NCI-H526 (cell line): ENCODE measurements at regions not wholly inside any gene's neighbourhood (a gene's known extent, or its start where the extent isn't known, plus 50 kb on each side); places are given as distances from the start of the nearest gene placed in this dataset.

Experiments used
- DNase-seq, 2 experiments: peaks; one replicate each; lab custom pipeline; 2025; lab: John Stamatoyannopoulos, UW

- DNase-seq = no peak
Measured at GRCh38 chr2:153196378-153197058, 282.0 kb downstream of the RPRM start.

- no peak for DNase-seq
Measured at GRCh38 chr2:153195342-153195741, 283.2 kb downstream of the RPRM start.

GRCh38 chr2:153189091-153189888 is 289.3 kb downstream of the RPRM start:
- DNase-seq = no peak

DNA sequence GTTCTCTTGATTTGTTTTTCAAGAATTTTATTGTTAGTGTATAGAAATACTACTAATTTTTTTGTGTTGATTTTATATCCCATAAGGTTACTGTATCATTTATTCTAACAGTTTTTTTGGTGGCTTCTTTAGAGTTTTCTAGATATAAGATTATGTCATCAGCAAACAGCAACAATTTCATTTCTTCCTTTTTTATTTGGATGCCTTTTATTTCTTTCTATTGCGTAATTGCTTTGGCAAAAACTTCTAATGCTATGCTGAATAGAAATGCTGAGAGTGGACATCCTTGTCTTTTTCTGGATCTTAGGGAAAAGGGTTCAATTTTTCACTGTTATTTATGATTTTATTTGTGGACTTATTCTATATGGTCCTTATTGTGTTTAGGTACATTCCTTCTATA is 298.8 kb downstream of the RPRM start:
- no peak for DNase-seq

- DNase-seq = no peak
Measured at GRCh38 chr2:153169609-153170008, 309.0 kb downstream of the RPRM start.

- DNase-seq = no peak
Measured at GRCh38 chr2:153165021-153165420, 313.5 kb downstream of the RPRM start.

GRCh38 chr2:153163055-153163454 is 315.5 kb downstream of the RPRM start:
- DNase-seq = peak; percentile 27 to 74

GRCh38 chr2:153156743-153157142 is 321.8 kb downstream of the RPRM start:
- DNase-seq = no peak

GRCh38 chr2:153152036-153152435 is 326.5 kb downstream of the RPRM start:
- no peak for DNase-seq

- DNase-seq = no peak
Measured at GRCh38 chr2:153145470-153145978, 333.0 kb downstream of the RPRM start.

DNA sequence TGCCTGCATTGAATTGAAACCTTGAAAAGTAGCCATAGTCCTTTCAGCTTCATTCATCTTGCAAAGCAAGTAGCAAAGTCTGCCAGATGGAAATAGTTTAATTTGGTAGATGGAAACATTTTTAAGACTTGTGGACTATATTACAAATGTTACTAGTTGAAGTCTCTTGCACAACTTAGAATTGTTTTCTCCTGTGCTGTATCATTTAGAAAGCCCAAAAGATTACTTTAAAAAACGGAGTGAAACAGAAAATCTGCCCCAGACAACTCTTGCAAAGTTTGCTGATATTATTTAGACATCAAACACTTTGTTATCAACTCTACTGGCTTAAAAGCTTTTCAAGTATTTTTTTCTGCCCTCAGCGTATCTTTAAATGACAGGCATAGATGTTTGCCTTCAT is 335.0 kb downstream of the RPRM start:
- DNase-seq = no peak

DNA sequence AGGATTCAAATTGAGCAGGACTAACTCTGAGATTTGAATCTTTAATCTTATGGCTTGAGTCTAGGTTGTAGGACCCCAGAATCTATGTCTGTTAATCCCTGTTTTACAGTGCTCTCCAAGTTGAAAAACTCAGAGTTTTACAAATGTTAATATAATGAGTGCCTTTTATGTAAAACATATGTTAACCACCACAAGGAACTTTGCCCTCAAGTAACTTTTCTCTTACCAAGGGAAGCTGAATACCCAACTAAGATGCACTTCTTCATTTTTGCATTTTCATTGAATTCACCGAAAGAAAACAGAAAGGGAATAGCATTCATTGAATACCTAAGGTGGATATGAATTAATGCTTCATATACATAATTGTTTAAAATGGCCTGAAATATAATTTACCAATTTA is 338.1 kb downstream of the RPRM start:
- no peak for DNase-seq

GRCh38 chr2:153138651-153139375 is 339.7 kb downstream of the RPRM start:
- no peak for DNase-seq

DNA sequence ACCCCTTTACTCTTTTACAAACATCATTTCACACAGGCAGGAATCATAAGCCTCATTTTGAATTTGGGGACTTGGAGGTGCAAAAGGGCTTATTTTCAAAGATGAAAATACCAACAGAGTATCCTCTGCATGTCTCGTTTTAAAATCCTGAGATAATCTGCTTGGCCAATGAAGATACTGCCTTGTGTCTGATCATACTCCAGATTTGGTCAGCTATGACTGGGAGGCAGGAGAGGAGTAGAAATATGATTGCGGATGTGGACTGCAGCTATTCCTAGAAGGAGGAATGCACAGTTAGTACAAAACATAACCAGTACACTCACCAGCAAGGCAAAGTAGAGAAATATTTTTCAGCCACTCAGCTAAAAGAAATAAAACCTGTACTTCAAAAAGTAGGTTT is 342.3 kb downstream of the RPRM start:
- no peak for DNase-seq

DNA sequence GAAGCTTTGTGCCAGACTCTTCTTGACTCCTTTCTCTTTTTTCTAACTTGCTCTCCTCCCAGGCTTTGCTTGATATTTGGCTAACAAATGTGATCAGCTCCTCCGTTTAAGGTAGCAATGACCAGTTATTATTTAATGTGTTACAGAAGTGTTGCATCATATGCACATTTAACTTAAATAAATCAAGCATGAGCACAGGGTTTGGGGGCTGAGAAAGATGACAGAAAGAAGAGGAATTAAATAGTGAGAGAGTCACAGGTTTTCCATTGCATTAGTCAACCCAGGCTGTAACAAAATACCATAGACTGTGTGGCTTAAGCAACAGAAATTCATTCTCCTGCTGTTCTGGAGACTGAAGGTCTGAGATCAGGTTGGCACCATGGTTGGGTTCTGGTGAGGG is 343.8 kb downstream of the RPRM start:
- no peak for DNase-seq

- DNase-seq = no peak
Measured at GRCh38 chr2:153133716-153134115, 344.8 kb downstream of the RPRM start.

- DNase-seq = no peak
Measured at GRCh38 chr2:153132418-153132817, 346.1 kb downstream of the RPRM start.

DNA sequence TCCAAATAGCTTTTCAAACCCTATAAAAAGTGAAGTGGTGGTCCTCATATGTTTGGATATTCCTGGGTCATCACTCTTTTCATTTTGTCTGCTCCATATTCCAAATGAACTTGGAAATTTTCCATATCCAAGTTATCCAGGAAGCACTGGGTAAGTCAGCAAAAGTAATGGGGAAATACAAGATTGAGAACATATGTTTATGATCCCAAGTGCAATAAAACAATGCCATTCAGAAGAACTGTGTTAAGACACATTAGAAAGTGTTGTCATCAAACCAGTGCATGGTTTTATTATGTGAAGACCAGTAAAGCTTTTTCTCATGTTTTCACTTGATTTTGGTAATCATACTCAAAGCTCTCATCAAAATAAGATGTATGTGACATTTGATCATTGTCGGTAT is 363.4 kb downstream of the RPRM start:
- DNase-seq = no peak

- DNase-seq = no peak
Measured at GRCh38 chr2:153110486-153110885, 368.1 kb downstream of the RPRM start.

GRCh38 chr2:153109793-153110192 is 368.8 kb downstream of the RPRM start:
- no peak for DNase-seq

DNA sequence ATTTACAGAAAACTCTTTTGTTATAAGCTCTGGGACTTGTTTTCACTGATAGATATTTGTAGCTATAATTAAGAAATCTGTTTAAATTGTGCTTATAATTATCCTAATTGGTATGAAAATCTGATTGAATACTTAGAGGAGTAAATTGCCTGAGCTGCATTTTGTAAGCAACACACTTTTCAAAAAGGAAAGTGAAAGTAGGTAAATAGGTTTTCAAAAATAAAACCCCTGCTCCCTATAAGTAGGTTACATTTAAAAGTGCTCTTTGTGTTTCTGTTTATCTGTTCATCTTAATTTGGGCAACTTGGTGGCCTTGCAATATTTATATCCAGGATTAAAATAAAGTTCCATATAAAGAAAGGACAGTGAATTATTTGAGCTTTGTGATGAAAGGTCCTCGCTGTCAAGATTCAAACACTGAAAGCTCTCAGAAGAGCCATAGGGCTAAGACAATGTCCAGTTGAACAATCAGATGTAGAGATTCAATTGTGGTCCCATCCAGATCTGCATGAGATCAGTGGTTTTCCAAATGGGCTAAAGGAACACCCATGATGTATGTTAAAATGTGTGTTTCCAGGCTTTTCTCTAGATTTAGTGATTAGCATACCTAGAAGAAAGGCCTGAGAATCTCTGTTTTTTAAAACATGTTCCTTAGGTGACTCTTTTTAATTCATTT is 371.6 kb downstream of the RPRM start:
- no peak for DNase-seq
